CD4-positive, alpha-beta memory T cell (primary cell): ENCODE measurements at regions not wholly inside any gene's neighbourhood (a gene's known extent, or its start where the extent isn't known, plus 50 kb on each side); places are given as distances from the start of the nearest gene placed in this dataset.

ENCODE experiments used
- CTCF ChIA-PET: fragments of 350-600 bp; sonication (Branson Sonifier 250); formaldehyde crosslinking; loops from one replicate; lab custom pipeline; 2021; ENCODE audit warnings: inconsistent platforms; ENCODE audit not compliant: partially characterized antibody; lab: Charles Lee
- POLR2A ChIA-PET: fragments of 350-600 bp; sonication (Branson Sonifier 250); formaldehyde crosslinking; loops from one replicate; lab custom pipeline; 2021; ENCODE audit not compliant: partially characterized antibody; lab: Charles Lee
- DNase-seq, 5 donors: peaks; one replicate each; pipeline versions ENCODE4 v3.0.0 to v3.0.0-alpha.2; 2020 to 2022; ENCODE audit warnings: mixed read lengths in 1 of 5
- H3K27ac ChIP-seq: one replicate; pipeline ENCODE4 v1.7.0; 2013; ENCODE audit warnings: low read depth, low read length
- H3K27me3 ChIP-seq: 2 replicates; pipeline ENCODE4 v1.7.0; 2013; ENCODE audit warnings: mild to moderate bottlenecking, low read length, moderate library complexity; ENCODE audit not compliant: insufficient read depth
- H3K36me3 ChIP-seq: 2 replicates; pipeline ENCODE4 v1.7.0; 2013; ENCODE audit warnings: mild to moderate bottlenecking, low read length, moderate library complexity; ENCODE audit not compliant: insufficient read depth
- H3K4me1 ChIP-seq: 2 replicates; pipeline ENCODE4 v1.7.0; 2013; ENCODE audit warnings: mild to moderate bottlenecking, low read length, moderate library complexity; ENCODE audit not compliant: insufficient read depth
- H3K4me3 ChIP-seq, 2 donors: one replicate each; pipeline ENCODE4 v1.7.0; 2013; ENCODE audit warnings: low read length in 2 of 2, mild to moderate bottlenecking in 1 of 2
- H3K9me3 ChIP-seq, 2 donors: one replicate each; pipeline ENCODE4 v1.7.0; 2013; ENCODE audit warnings: low read length in 2 of 2, control low read depth in 1 of 2; ENCODE audit not compliant: control insufficient read depth in 1 of 2
- H3K27ac Mint-ChIP-seq, 7 donors: one replicate each; pipeline ENCODE4 v1.8.0; 2020 to 2021; ENCODE audit warnings: mixed read lengths in 7 of 7, mild to moderate bottlenecking in 6 of 7, inconsistent platforms in 3 of 7, moderate library complexity in 3 of 7
- H3K27me3 Mint-ChIP-seq, 2 donors: one replicate each; pipeline ENCODE4 v1.8.0; 2020 to 2021; ENCODE audit warnings: mixed read lengths in 2 of 2
- H3K36me3 Mint-ChIP-seq, 2 donors: one replicate each; pipeline ENCODE4 v1.8.0; 2020 to 2021; ENCODE audit warnings: mixed read lengths in 2 of 2, inconsistent platforms in 1 of 2, mild to moderate bottlenecking in 1 of 2
- H3K4me1 Mint-ChIP-seq, 4 donors: one replicate each; pipeline ENCODE4 v1.8.0; 2020 to 2021; ENCODE audit warnings: mixed read lengths in 4 of 4, mild to moderate bottlenecking in 1 of 4
- H3K4me3 Mint-ChIP-seq, 8 donors: one replicate each; pipeline ENCODE4 v1.8.0; 2020 to 2021; ENCODE audit warnings: mixed read lengths in 8 of 8, mild to moderate bottlenecking in 7 of 8, moderate library complexity in 6 of 8, inconsistent platforms in 3 of 8
- H3K9me3 Mint-ChIP-seq, 8 donors: one replicate each; pipeline ENCODE4 v1.8.0; 2020 to 2021; ENCODE audit warnings: mixed read lengths in 8 of 8, mild to moderate bottlenecking in 5 of 8, inconsistent platforms in 3 of 8, moderate library complexity in 1 of 8
- intact Hi-C: fragments of 100-400 bp; cut with micrococcal nuclease; formaldehyde crosslinking; loops from one replicate; pipeline ENCODE4 v1.15.1; 2023

DNA sequence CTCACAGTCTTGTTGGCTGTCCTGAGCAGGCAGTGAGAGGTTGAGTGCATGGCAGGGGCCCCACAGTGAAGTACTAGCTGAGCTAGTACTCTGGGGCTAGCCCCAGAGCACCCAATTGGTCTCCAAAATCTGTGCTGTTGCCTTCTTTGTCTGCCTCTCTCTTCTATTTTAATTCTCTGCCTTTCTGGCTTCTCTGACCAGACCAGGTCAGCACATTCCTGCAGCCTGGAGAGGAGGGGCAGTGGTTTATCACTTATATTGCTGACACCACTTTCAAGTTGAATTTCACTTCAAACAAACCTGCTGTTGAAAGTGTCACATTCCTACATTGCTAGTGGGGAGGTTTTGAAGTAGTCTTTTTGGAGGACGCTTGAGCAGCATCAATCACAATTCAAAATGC, 628.7 kb downstream of the PTPRU start:
- DNase-seq = no peak
- H3K4me1 ChIP-seq = no peaks in the 10 kb centered on the region
- Mint-ChIP-seq H3K27ac (no peak overlapping the region), H3K36me3 (no peaks in the 10 kb centered on the region), H3K27me3 (peaks cover 18 to 20% of the 10 kb centered on the region in 2 donors), H3K4me3 (no peak overlapping the region), H3K4me1 (no peaks in the 10 kb centered on the region), H3K9me3 (peaks cover 0 to 25% (median 19%) of the 10 kb centered on the region in 8 donors)
- H3K4me3 ChIP-seq = no peak overlapping the region
- no peaks in the 10 kb centered on the region for H3K9me3 ChIP-seq
- no peak overlapping the region for H3K27ac ChIP-seq
- intact Hi-C loops = no loop called here
- no peaks in the 10 kb centered on the region for H3K36me3 ChIP-seq
- CTCF ChIA-PET = no interaction called here
- POLR2A ChIA-PET = no interaction called here
- H3K27me3 ChIP-seq = no peaks in the 10 kb centered on the region

DNA sequence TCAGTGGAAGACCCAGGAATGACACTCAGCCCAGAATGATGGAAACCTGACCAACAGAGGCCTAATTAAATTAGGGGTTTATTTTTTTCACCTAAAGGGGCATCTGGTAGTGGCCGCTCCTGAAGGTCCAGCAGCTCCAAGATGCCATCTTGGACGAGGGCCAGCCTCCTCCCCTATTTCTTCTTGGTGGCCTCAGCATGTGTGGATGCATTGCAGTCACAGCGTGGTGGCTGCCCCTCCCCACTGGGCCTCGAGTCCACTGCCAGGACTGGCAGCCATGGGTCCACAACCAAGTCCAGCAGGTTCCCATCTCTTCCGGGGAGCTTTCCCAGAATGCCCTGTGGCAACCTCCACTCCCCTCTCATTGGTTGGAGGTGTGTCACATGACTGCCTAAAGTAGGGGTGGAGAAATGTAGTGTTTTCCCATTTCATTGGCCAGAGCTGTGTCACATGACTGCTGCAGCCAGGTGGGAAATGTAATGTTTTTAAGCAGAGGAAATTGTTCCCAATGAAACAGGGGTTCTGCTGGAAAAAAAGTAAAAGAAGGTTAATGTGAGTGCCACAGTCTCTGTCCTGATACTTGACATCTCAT, 628.2 kb downstream of the PTPRU start:
- H3K4me1 Mint-ChIP-seq = no peaks in the 10 kb centered on the region
- H3K9me3 ChIP-seq = no peaks in the 10 kb centered on the region
- intact Hi-C loops = no loop called here
- CTCF ChIA-PET = no interaction called here
- no peaks in the 10 kb centered on the region for H3K36me3 ChIP-seq
- H3K27me3 Mint-ChIP-seq = peaks cover 16 to 20% of the 10 kb centered on the region in 2 donors
- no peak overlapping the region for H3K27ac Mint-ChIP-seq
- no peak for DNase-seq
- no peak overlapping the region for H3K4me3 ChIP-seq
- H3K4me1 ChIP-seq = no peaks in the 10 kb centered on the region
- H3K36me3 Mint-ChIP-seq = no peaks in the 10 kb centered on the region
- H3K27me3 ChIP-seq = no peaks in the 10 kb centered on the region
- H3K27ac ChIP-seq = no peak overlapping the region
- H3K4me3 Mint-ChIP-seq = no peak overlapping the region
- POLR2A ChIA-PET = no interaction called here
- H3K9me3 Mint-ChIP-seq = peaks cover 0 to 24% (median 18%) of the 10 kb centered on the region in 8 donors

- Histone ChIP-seq H3K36me3 (no peaks in the 10 kb centered on the region), H3K27me3 (no peaks in the 10 kb centered on the region), H3K9me3 (no peaks in the 10 kb centered on the region), H3K4me1 (no peaks in the 10 kb centered on the region), H3K27ac (no peak overlapping the region), H3K4me3 (no peak overlapping the region)
- Mint-ChIP-seq H3K4me1 (no peaks in the 10 kb centered on the region), H3K4me3 (no peak overlapping the region), H3K27ac (no peak overlapping the region), H3K27me3 (peaks cover 12 to 24% of the 10 kb centered on the region in 2 donors), H3K9me3 (peaks cover 0 to 25% (median 16%) of the 10 kb centered on the region in 8 donors), H3K36me3 (no peaks in the 10 kb centered on the region)
- DNase-seq = no peak
- CTCF ChIA-PET = no interaction called here
- POLR2A ChIA-PET = no interaction called here
- intact Hi-C loops = no loop called here
These were observed 625.6 kb downstream of the PTPRU start for GRCh38 chr1:29861922-29862321.

DNA sequence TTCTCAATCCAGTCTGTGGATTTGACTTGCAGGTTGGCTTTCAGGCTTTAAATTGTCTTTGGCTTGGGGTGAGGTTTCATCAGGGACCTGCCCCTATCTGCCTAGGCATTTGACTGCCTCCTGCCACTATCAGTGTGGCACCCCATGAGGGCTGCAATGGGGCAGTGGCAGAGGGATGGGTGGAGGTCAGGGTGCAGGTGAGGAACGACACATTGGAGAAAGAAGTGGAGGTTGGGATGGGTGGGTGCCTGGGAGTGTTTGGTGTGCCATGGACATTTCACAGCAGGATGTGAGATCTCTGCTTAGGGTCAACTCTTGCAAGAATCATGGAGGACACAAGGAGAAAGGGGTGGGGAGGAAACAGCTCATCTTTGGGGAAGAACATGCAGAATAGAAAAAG, 625.1 kb downstream of the PTPRU start:
- Mint-ChIP-seq H3K4me3 (no peak overlapping the region), H3K27me3 (peaks cover 8 to 20% of the 10 kb centered on the region in 2 donors), H3K9me3 (peaks cover 0 to 25% (median 16%) of the 10 kb centered on the region in 8 donors), H3K27ac (no peak overlapping the region), H3K36me3 (no peaks in the 10 kb centered on the region), H3K4me1 (no peaks in the 10 kb centered on the region)
- POLR2A ChIA-PET = no interaction called here
- CTCF ChIA-PET = no interaction called here
- no peak for DNase-seq
- Histone ChIP-seq H3K27me3 (no peaks in the 10 kb centered on the region), H3K27ac (no peak overlapping the region), H3K4me3 (no peak overlapping the region), H3K9me3 (no peaks in the 10 kb centered on the region), H3K36me3 (no peaks in the 10 kb centered on the region), H3K4me1 (no peaks in the 10 kb centered on the region)
- intact Hi-C loops = no loop called here

DNA sequence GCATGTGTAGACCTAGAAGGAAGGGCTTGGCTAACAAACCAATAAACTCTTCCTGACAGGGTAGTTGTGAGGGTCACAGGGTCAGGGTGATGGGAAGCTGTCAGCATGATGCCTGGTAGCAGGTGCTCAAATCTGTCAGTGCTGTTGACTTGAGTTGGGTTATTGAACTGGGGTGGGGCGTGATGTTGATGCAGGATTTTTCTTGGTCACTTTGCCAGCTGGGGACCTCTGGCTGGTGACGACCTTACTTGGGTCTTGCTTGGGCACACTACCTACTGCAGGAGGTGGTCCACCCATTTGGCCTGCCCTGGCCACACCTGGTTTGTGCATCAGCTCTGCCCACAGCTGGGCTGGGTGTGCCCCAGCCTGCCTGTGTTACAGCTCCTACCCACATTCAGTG, 624.4 kb downstream of the PTPRU start:
- intact Hi-C loops = no loop called here
- H3K27ac Mint-ChIP-seq = no peak overlapping the region
- ChIA-PET CTCF (no interaction called here), POLR2A (no interaction called here)
- H3K4me3 Mint-ChIP-seq = no peak overlapping the region
- peaks cover 0 to 25% (median 16%) of the 10 kb centered on the region in 8 donors for H3K9me3 Mint-ChIP-seq
- Histone ChIP-seq H3K27ac (no peak overlapping the region), H3K9me3 (no peaks in the 10 kb centered on the region), H3K4me3 (no peak overlapping the region), H3K27me3 (no peaks in the 10 kb centered on the region), H3K36me3 (no peaks in the 10 kb centered on the region), H3K4me1 (no peaks in the 10 kb centered on the region)
- no peaks in the 10 kb centered on the region for H3K36me3 Mint-ChIP-seq
- H3K4me1 Mint-ChIP-seq = no peaks in the 10 kb centered on the region
- H3K27me3 Mint-ChIP-seq = peaks cover 8 to 13% of the 10 kb centered on the region in 2 donors
- no peak for DNase-seq

DNA sequence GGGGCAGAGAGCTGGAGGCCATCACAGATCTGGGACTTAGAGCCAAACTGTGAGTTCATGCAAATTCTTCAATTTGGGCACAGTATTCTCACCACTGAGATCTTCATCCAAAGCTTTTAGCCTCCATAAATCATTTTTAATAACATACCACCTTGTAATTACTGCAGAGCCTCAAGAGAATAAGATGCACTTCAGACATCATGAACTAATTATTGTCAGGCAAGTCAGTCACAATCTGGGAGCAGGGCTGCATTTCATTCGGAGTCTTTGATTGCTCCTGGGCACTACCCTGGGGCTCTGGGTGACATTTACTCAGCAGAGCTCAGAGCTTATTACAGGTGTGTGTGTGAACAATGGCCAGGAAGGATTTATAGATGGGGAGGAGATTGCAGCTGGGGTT, 623.7 kb downstream of the PTPRU start:
- Histone ChIP-seq H3K27ac (no peak overlapping the region), H3K36me3 (no peaks in the 10 kb centered on the region), H3K4me3 (no peak overlapping the region), H3K27me3 (no peaks in the 10 kb centered on the region), H3K9me3 (no peaks in the 10 kb centered on the region), H3K4me1 (no peaks in the 10 kb centered on the region)
- intact Hi-C loops = no loop called here
- H3K27me3 Mint-ChIP-seq = peaks cover 12 to 15% of the 10 kb centered on the region in 2 donors
- no peak overlapping the region for H3K27ac Mint-ChIP-seq
- no peak for DNase-seq
- CTCF ChIA-PET = no interaction called here
- no peak overlapping the region for H3K4me3 Mint-ChIP-seq
- H3K36me3 Mint-ChIP-seq = no peaks in the 10 kb centered on the region
- H3K4me1 Mint-ChIP-seq = no peaks in the 10 kb centered on the region
- POLR2A ChIA-PET = no interaction called here
- H3K9me3 Mint-ChIP-seq = peaks cover 0 to 25% (median 16%) of the 10 kb centered on the region in 8 donors

- intact Hi-C loops = no loop called here
- no peak overlapping the region for H3K4me3 ChIP-seq
- CTCF ChIA-PET = no interaction called here
- Mint-ChIP-seq H3K4me1 (no peaks in the 10 kb centered on the region), H3K36me3 (no peaks in the 10 kb centered on the region), H3K27ac (no peak overlapping the region), H3K27me3 (peaks cover 19 to 20% of the 10 kb centered on the region in 2 donors), H3K4me3 (no peak overlapping the region), H3K9me3 (peaks cover 0 to 25% (median 16%) of the 10 kb centered on the region in 8 donors)
- no peaks in the 10 kb centered on the region for H3K36me3 ChIP-seq
- no peak for DNase-seq
- no peaks in the 10 kb centered on the region for H3K9me3 ChIP-seq
- no peaks in the 10 kb centered on the region for H3K4me1 ChIP-seq
- no peaks in the 10 kb centered on the region for H3K27me3 ChIP-seq
- no peak overlapping the region for H3K27ac ChIP-seq
- POLR2A ChIA-PET = no interaction called here
These were observed 622.8 kb downstream of the PTPRU start for GRCh38 chr1:29859126-29859525.

DNA sequence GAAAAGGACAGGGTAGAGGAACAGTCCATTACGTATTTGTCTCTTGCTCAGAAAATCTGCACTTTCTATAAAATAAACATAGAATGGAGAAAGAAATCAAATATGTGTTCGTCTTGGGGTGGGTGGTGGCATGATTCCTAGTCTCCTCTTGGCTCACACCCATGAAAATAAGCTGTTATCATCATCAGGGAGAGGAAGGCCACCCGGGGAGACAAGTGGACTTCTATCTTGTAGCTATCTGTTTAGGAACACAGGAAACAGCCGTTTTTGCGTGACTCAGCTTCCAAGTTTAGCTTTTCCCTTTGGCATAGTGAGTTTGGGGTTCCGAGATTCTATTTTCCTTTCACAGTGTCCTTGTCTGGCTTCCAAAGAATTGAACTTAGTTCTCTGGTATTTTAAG, 622.3 kb downstream of the PTPRU start:
- POLR2A ChIA-PET = no interaction called here

More for the DNA sequence above, 622.3 kb downstream of the PTPRU start:
- intact Hi-C loops = no loop called here
- Histone ChIP-seq H3K9me3 (no peaks in the 10 kb centered on the region), H3K27ac (no peak overlapping the region), H3K36me3 (no peaks in the 10 kb centered on the region), H3K27me3 (no peaks in the 10 kb centered on the region), H3K4me3 (no peak overlapping the region), H3K4me1 (no peaks in the 10 kb centered on the region)
- no peaks in the 10 kb centered on the region for H3K36me3 Mint-ChIP-seq
- no peak for DNase-seq
- no peak overlapping the region for H3K27ac Mint-ChIP-seq
- H3K4me1 Mint-ChIP-seq = no peaks in the 10 kb centered on the region
- CTCF ChIA-PET = no interaction called here
- H3K27me3 Mint-ChIP-seq = peaks cover 20% of the 10 kb centered on the region in 2 donors
- no peak overlapping the region for H3K4me3 Mint-ChIP-seq
- H3K9me3 Mint-ChIP-seq = peaks cover 0 to 25% (median 16%) of the 10 kb centered on the region in 8 donors
